ENCODE measurements at regions not wholly inside any gene's neighbourhood (a gene's known extent, or its start where the extent isn't known, plus 50 kb on each side); places are given as distances from the start of the nearest gene placed in this dataset.
A peak's percentile ranks its signal among the peaks of the same experiment; 100 is the strongest.

DNA sequence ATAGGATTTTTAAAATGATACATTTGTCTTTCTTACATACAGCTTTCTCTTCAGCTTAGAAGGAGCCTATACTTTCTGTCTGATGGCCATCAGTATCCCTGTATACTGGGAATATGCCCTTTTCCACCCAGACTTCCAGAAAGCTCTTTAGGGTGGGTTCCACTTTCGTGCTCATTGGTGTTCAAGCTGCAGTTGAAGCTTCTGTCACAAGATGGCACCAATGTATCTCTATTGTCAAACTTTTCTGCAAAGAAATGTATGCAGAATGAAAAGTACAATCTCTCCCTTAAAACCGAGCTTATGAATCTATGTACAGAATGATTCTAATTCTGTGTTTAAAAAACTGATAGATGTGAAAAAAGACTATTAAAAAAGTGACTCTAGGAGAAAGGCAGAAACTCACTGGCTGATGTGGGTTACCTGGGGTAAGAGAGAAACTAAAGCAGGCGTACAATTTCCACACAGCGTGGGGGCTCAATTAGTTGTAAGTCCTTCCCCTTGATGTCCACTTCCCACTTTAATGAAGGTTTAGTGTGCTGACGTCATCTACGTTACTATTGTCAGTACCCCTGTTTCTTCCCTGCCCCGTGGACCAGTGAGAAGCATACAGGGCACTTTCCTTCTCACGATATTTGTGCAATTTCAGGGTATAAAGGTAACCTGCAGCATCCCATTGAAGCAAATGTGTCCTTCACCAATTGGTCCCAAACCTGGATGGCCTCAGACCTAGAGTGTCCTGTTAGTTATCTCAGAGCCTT lies 57.3 kb upstream of the TCEAL2 start:
- peak; percentile 1 for DNase-seq

GRCh38 chrX:102063445-102064074 lies 61.9 kb upstream of the TCEAL2 start:
- no peak for DNase-seq

GRCh38 chrX:102044496-102044895 lies 81.0 kb upstream of the TCEAL2 start:
- DNase-seq = no peak

DNA sequence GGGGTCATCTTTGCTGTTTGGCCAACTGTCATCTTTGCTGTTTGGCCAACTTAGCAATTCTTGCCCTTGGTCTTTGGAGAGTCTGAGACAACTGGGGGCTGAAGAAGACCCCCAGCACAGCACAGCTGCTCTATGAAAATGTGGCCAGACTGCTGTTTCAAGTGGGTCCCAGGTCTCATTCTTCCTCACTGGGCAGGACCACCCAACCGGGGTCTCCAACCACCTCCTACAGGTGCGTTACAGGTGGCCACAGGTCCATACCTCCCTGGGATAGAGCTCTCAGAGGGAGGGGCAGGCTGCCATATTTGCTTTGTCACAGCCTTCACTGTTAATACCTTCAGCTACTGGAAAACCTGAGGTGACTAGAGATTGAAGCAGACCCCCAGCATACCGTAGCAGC lies 82.1 kb upstream of the TCEAL2 start:
- DNase-seq = no peak

GRCh38 chrX:102042372-102043325 lies 82.8 kb upstream of the TCEAL2 start:
- no peak for DNase-seq

GRCh38 chrX:102029026-102029425 lies 96.5 kb upstream of the TCEAL2 start:
- DNase-seq = no peak

DNA sequence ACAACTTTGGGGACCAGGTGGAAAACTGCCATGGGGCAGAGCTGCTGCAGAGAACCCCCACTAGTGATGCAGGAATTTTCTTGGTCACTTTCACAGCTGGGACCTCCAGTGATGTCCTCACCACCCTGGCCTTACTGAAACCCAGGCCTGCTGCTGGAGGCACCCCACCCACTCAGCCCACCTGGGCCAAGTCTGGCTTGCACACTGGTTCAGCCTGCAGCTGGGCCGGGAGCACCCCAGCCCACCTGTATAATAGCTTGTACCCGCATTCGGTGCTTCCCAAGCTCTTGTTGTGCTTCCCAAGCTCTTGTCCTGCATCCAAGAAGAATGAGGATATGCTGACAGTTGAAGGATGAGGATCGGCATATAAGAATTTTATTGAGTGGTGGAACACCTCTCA lies 86.4 kb upstream of the ZMAT1 start:
- DNase-seq = no peak

- no peak for DNase-seq
Observed at GRCh38 chrX:102008901-102009300, 77.1 kb upstream of the ZMAT1 start.

GRCh38 chrX:101999644-102000539 lies 68.1 kb upstream of the ZMAT1 start:
- peak; percentile 27 for DNase-seq

DNA sequence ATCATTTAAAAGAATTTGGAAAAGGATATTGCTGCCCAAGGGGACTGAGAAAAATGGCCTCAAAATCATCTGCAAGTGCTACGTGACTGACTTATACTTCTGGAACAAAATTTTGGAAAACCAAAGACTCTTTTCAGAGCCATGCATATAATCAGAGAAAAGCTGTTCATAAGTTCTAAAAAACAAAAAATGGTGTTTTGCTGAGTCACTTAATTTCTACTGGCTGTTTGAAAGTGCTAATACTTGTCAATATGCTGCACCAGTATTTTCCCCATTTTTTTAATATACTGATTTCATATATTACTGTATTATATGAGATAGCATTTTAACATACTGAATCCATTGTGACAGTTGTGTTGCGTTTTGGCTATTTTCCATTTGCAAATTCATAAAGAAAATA lies 61.5 kb upstream of the ZMAT1 start:
- DNase-seq = no peak

- DNase-seq = no peak
Observed at GRCh38 chrX:101986586-101986985, 54.8 kb upstream of the ZMAT1 start.

Measured in DMS79 treated with DMSO at 0.1 percent for 48 hours (cell line).